Midbrain (tissue), 1 donor: ENCODE measurements at regions not wholly inside any gene's neighbourhood (a gene's known extent, or its start where the extent isn't known, plus 50 kb on each side); places are given as distances from the start of the nearest gene placed in this dataset.
"Not testable (repeated sequence)": the region's sequence is repeated elsewhere in the genome, so short reads cannot be mapped to it uniquely, and the experiment has no call there.

ENCODE experiments used
- DNase-seq: peaks from one replicate; lab custom pipeline; 2025; lab: John Stamatoyannopoulos, UW

GRCh38 chr2:10223932-10224720 is 78.6 kb upstream of the HPCAL1 start:
- no peak for DNase-seq

- DNase-seq: no peak
Measured at GRCh38 chr2:10224734-10225133, 78.0 kb upstream of the HPCAL1 start.

GRCh38 chr2:10225291-10226037 is 77.2 kb upstream of the HPCAL1 start:
- no peak for DNase-seq

- DNase-seq: no peak
Measured at GRCh38 chr2:10226038-10226724, 76.5 kb upstream of the HPCAL1 start.

GRCh38 chr2:10228611-10229365 is 73.9 kb upstream of the HPCAL1 start:
- DNase-seq: no peak

- no peak for DNase-seq
Measured at GRCh38 chr2:10229462-10230099, 73.1 kb upstream of the HPCAL1 start.

GRCh38 chr2:10230499-10230898 is 72.2 kb upstream of the HPCAL1 start:
- DNase-seq: no peak

- not testable (repeated sequence) for DNase-seq
Measured at GRCh38 chr2:10230921-10231320, 71.8 kb upstream of the HPCAL1 start.

- no peak for DNase-seq
Measured at GRCh38 chr2:10231551-10232085, 71.1 kb upstream of the HPCAL1 start.

GRCh38 chr2:10232096-10232815 is 70.4 kb upstream of the HPCAL1 start:
- DNase-seq: no peak

GRCh38 chr2:10233131-10234012 is 69.3 kb upstream of the HPCAL1 start:
- DNase-seq: no peak

- DNase-seq: no peak
Measured at GRCh38 chr2:10234013-10234306, 68.7 kb upstream of the HPCAL1 start.

- no peak for DNase-seq
Measured at GRCh38 chr2:10234409-10235094, 68.2 kb upstream of the HPCAL1 start.

- DNase-seq: no peak
Measured at GRCh38 chr2:10235099-10235908, 67.4 kb upstream of the HPCAL1 start.

GRCh38 chr2:10235909-10236550 is 66.7 kb upstream of the HPCAL1 start:
- no peak for DNase-seq

GRCh38 chr2:10236571-10237391 is 65.9 kb upstream of the HPCAL1 start:
- DNase-seq: no peak
